ENCODE measurements at regions not wholly inside any gene's neighbourhood (a gene's known extent, or its start where the extent isn't known, plus 50 kb on each side); places are given as distances from the start of the nearest gene placed in this dataset.

GRCh38 chr2:58926112-58926511 is 685.0 kb upstream of the FANCL start:
- TF ChIP-seq ZNF274 (IDR thresholded peaks at IDR 0.05; ENCODE audit: low read depth, low read length): no peak
- no peak for TF ChIP-seq YY1 (IDR thresholded peaks at IDR 0.05; ENCODE audit: insufficient read depth, insufficient read length)
- no peak for TF ChIP-seq SUZ12 (IDR thresholded peaks at IDR 0.05; ENCODE audit: extremely low read depth, insufficient read depth, insufficient read length)
